Gastroesophageal sphincter (tissue), 3 donors: ENCODE measurements at regions not wholly inside any gene's neighbourhood (a gene's known extent, or its start where the extent isn't known, plus 50 kb on each side); places are given as distances from the start of the nearest gene placed in this dataset.

Experiments
- CTCF ChIP-seq, 4 experiments: fragments of 200-600 bp in 2 of 4; fragments of 450-650 bp in 2 of 4; sonication (generic) in 1 of 4; IDR thresholded peaks; one replicate each; pipeline ENCODE4 v1.5.1; 2017 to 2019; ENCODE audit warnings: antibody characterized with exemption in 4 of 4, mild to moderate bottlenecking in 2 of 4, moderate library complexity in 2 of 4
- EP300 ChIP-seq: sonication (generic); formaldehyde crosslinking; IDR thresholded peaks from one replicate; pipeline ENCODE4 v1.6.1; 2017; ENCODE audit warnings: antibody characterized with exemption, mild to moderate bottlenecking
- POLR2A ChIP-seq, 2 donors: fragments of 450-650 bp; IDR thresholded peaks; one replicate each; pipeline ENCODE4 v1.6.1; 2017; ENCODE audit warnings: antibody characterized with exemption in 2 of 2, mild to moderate bottlenecking in 2 of 2, moderate library complexity in 1 of 2
- POLR2AphosphoS5 ChIP-seq: sonication (generic); formaldehyde crosslinking; IDR thresholded peaks from one replicate; pipeline ENCODE4 v1.6.1; 2017; ENCODE audit warnings: antibody characterized with exemption

GRCh38 chr10:18760836-18761235 is 101.6 kb downstream of the ARL5B start:
- TF ChIP-seq POLR2A (IDR thresholded peaks at IDR 0.05), result no peak
- no peak for TF ChIP-seq CTCF (IDR thresholded peaks at IDR 0.05)
- TF ChIP-seq EP300, result no peak
- TF ChIP-seq POLR2AphosphoS5, result no peak
